DND-41 (cell line): ENCODE measurements at regions not wholly inside any gene's neighbourhood (a gene's known extent, or its start where the extent isn't known, plus 50 kb on each side); places are given as distances from the start of the nearest gene placed in this dataset.

ENCODE experiments used
- EZH2 ChIP-seq: IDR thresholded peaks from 3 replicates; pipeline ENCODE4 v1.6.1; 2012; ENCODE audit warnings: borderline replicate concordance, low read depth, mild to moderate bottlenecking, moderate library complexity, low read length, inconsistent platforms; ENCODE audit not compliant: severe bottlenecking
- TF ChIP-seq, protein P1 (sequence below): IDR thresholded peaks from 2 replicates; pipeline ENCODE4 v1.5.1; 2012; ENCODE audit warnings: borderline replicate concordance, low read length, moderate library complexity, mild to moderate bottlenecking; ENCODE audit not compliant: poor library complexity, severe bottlenecking; ENCODE audit errors: extremely low read depth

DNA sequence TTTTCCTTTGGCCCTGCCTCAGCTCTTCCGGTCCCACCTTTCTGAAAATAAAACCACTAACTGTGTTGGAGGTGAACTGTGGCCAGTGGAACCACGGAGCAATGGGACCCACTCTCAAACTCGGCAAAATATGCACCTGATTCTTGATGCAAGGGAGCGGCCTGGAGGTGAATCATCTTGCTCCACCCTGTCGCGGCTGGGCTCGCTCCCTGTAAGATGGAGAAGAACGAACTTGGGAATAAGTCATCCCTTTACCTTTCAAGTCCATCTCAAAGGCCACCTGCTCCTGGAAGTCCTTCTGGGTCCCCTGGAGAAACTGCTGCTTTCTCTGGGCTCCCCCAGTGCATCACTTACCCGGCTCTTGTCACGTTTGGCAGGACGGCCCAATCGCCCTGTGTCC, 309.9 kb downstream of the BCL11B start:
- TF ChIP-seq, protein P1, sequence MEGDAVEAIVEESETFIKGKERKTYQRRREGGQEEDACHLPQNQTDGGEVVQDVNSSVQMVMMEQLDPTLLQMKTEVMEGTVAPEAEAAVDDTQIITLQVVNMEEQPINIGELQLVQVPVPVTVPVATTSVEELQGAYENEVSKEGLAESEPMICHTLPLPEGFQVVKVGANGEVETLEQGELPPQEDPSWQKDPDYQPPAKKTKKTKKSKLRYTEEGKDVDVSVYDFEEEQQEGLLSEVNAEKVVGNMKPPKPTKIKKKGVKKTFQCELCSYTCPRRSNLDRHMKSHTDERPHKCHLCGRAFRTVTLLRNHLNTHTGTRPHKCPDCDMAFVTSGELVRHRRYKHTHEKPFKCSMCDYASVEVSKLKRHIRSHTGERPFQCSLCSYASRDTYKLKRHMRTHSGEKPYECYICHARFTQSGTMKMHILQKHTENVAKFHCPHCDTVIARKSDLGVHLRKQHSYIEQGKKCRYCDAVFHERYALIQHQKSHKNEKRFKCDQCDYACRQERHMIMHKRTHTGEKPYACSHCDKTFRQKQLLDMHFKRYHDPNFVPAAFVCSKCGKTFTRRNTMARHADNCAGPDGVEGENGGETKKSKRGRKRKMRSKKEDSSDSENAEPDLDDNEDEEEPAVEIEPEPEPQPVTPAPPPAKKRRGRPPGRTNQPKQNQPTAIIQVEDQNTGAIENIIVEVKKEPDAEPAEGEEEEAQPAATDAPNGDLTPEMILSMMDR: no peak
- TF ChIP-seq EZH2: no peak
